Upper lobe of left lung (tissue), 6 donors: ENCODE measurements at regions not wholly inside any gene's neighbourhood (a gene's known extent, or its start where the extent isn't known, plus 50 kb on each side); places are given as distances from the start of the nearest gene placed in this dataset.
A peak's percentile ranks its signal among the peaks of the same experiment; 100 is the strongest.

Source experiments
- ATAC-seq, 2 donors: fragments of 200-7000 bp; cut with Tn5 transposase; one replicate each; pipeline ENCODE4 v1.9.1; 2022; ENCODE audit warnings: mild to moderate bottlenecking in 2 of 2, moderate library complexity in 2 of 2; ENCODE audit not compliant: low FRiP score in 2 of 2
- DNase-seq, 2 donors: peaks; one replicate each; pipeline ENCODE4 v3.0.0-alpha.2; 2019 to 2020
- H3K27ac ChIP-seq, 4 donors: fragments of 200-600 bp; sonication (generic); one replicate each; pipeline ENCODE4 v1.5.1; 2016 to 2019
- H3K27me3 ChIP-seq, 4 donors: fragments of 200-600 bp; sonication (generic); one replicate each; pipeline ENCODE4 v1.5.1; 2017 to 2019
- H3K36me3 ChIP-seq, 4 donors: fragments of 200-600 bp; sonication (generic); one replicate each; pipeline ENCODE4 v1.5.1; 2016 to 2019
- H3K4me1 ChIP-seq, 4 donors: fragments of 200-600 bp; sonication (generic); one replicate each; pipeline ENCODE4 v1.5.1; 2018 to 2019
- H3K4me3 ChIP-seq, 4 donors: fragments of 200-600 bp; sonication (generic); one replicate each; pipeline ENCODE4 v1.5.1; 2017 to 2019; ENCODE audit warnings: mild to moderate bottlenecking in 2 of 4, moderate library complexity in 1 of 4
- H3K9me3 ChIP-seq, 4 donors: fragments of 200-600 bp; sonication (generic); one replicate each; pipeline ENCODE4 v1.5.1; 2018 to 2019
- CTCF ChIP-seq, 6 experiments: fragments of 450-650 bp in 4 of 6; fragments of 200-600 bp in 2 of 6; sonication (generic) in 2 of 6; IDR thresholded peaks; one replicate each; pipeline ENCODE4 v1.5.1; 2016 to 2019; ENCODE audit warnings: antibody characterized with exemption in 6 of 6
- EP300 ChIP-seq, 4 donors: sonication (generic); formaldehyde crosslinking; IDR thresholded peaks; one replicate each; pipeline ENCODE4 v1.5.1; 2017; ENCODE audit warnings: antibody characterized with exemption in 4 of 4, control low read depth in 2 of 4
- POLR2A ChIP-seq, 4 donors: fragments of 450-650 bp; IDR thresholded peaks; one replicate each; pipeline ENCODE4 v1.5.1; 2016 to 2017; ENCODE audit warnings: antibody characterized with exemption in 4 of 4, mild to moderate bottlenecking in 2 of 4
- POLR2AphosphoS5 ChIP-seq, 2 donors: sonication (generic); formaldehyde crosslinking; IDR thresholded peaks; one replicate each; pipeline ENCODE4 v1.5.1; 2017; ENCODE audit warnings: antibody characterized with exemption in 2 of 2
- WGBS, 2 donors: methylation state at CpG; one replicate each; pipeline ENCODE4 v1.1.5; 2017 to 2018; 5-methylcytosine and 5-hydroxymethylcytosine counted together
- donor health status: DM: no; HTN: no; CAD: no; lungs with moderate emphysema.
- donor health status: DM: no; HTN: yes; CAD: no; lungs with severe emphysema.

- WGBS, 2 donors: 42 to 50% methylated on average over 3 of the region's 3 CpGs
- no peak overlapping the region for H3K4me3 ChIP-seq
- H3K9me3 ChIP-seq: no peaks in the 10 kb centered on the region
- ATAC-seq: no peak
- TF ChIP-seq POLR2AphosphoS5 (IDR thresholded peaks at IDR 0.05): no peak
- TF ChIP-seq CTCF (IDR thresholded peaks at IDR 0.05): no peak
- no peak for TF ChIP-seq POLR2A (IDR thresholded peaks at IDR 0.05)
- no peak for TF ChIP-seq EP300 (IDR thresholded peaks at IDR 0.05)
- H3K36me3 ChIP-seq: no peaks in the 10 kb centered on the region
- H3K4me1 ChIP-seq: no peaks in the 10 kb centered on the region
- H3K27ac ChIP-seq: no peak overlapping the region
- DNase-seq: no peak
- H3K27me3 ChIP-seq: no peaks in the 10 kb centered on the region
These were observed 55.0 kb downstream of the SOX4 start for GRCh38 chr6:21648475-21649050.

- TF ChIP-seq POLR2AphosphoS5 (IDR thresholded peaks at IDR 0.05): no peak
- no peak for TF ChIP-seq CTCF (IDR thresholded peaks at IDR 0.05)
- no peak for TF ChIP-seq EP300 (IDR thresholded peaks at IDR 0.05)
- no peak for TF ChIP-seq POLR2A (IDR thresholded peaks at IDR 0.05)
- 67 to 73% methylated on average over 4 of the region's 4 CpGs for WGBS, 2 donors
- Histone ChIP-seq H3K27ac (no peak overlapping the region), H3K4me1 (no peaks in the 10 kb centered on the region), H3K4me3 (no peak overlapping the region), H3K36me3 (no peaks in the 10 kb centered on the region), H3K27me3 (no peaks in the 10 kb centered on the region), H3K9me3 (no peaks in the 10 kb centered on the region)
- no peak for DNase-seq
- no peak for ATAC-seq
These were observed 59.8 kb downstream of the SOX4 start for GRCh38 chr6:21653323-21653722.

GRCh38 chr6:21653905-21654304, 60.4 kb downstream of the SOX4 start:
- no peak overlapping the region for H3K4me3 ChIP-seq
- DNase-seq (no peak), ATAC-seq (no peak)
- H3K36me3 ChIP-seq: no peaks in the 10 kb centered on the region
- H3K27me3 ChIP-seq: no peaks in the 10 kb centered on the region
- WGBS, 2 donors: 67 to 74% methylated on average over 7 of the region's 7 CpGs
- H3K27ac ChIP-seq: no peak overlapping the region
- H3K4me1 ChIP-seq: no peaks in the 10 kb centered on the region
- no peak for TF ChIP-seq EP300 (IDR thresholded peaks at IDR 0.05)
- TF ChIP-seq POLR2A (IDR thresholded peaks at IDR 0.05): no peak
- no peak for TF ChIP-seq POLR2AphosphoS5 (IDR thresholded peaks at IDR 0.05)
- TF ChIP-seq CTCF (IDR thresholded peaks at IDR 0.05): no peak
- no peaks in the 10 kb centered on the region for H3K9me3 ChIP-seq

- H3K9me3 ChIP-seq: no peaks in the 10 kb centered on the region
- no peaks in the 10 kb centered on the region for H3K4me1 ChIP-seq
- TF ChIP-seq POLR2A (IDR thresholded peaks at IDR 0.05) (no peak), POLR2AphosphoS5 (IDR thresholded peaks at IDR 0.05) (no peak), EP300 (IDR thresholded peaks at IDR 0.05) (no peak), CTCF (IDR thresholded peaks at IDR 0.05) (no peak)
- no peak for ATAC-seq
- no peak overlapping the region for H3K4me3 ChIP-seq
- no peaks in the 10 kb centered on the region for H3K36me3 ChIP-seq
- DNase-seq: no peak
- no peak overlapping the region for H3K27ac ChIP-seq
- no peaks in the 10 kb centered on the region for H3K27me3 ChIP-seq
- 99 to 100% methylated on average over 2 of the region's 2 CpGs for WGBS, 2 donors
These were observed 60.8 kb downstream of the SOX4 start for GRCh38 chr6:21654361-21654760.

GRCh38 chr6:21663966-21664313, 70.4 kb downstream of the SOX4 start:
- TF ChIP-seq POLR2AphosphoS5 (IDR thresholded peaks at IDR 0.05): no peak
- no peak for TF ChIP-seq CTCF (IDR thresholded peaks at IDR 0.05)
- no peak for TF ChIP-seq POLR2A (IDR thresholded peaks at IDR 0.05)
- no peak for TF ChIP-seq EP300 (IDR thresholded peaks at IDR 0.05)
- Histone ChIP-seq H3K27ac (peak overlapping the region in 2 of 4 donors; percentile 19 to 22), H3K27me3 (peaks cover 0 to 24% (median 16%) of the 10 kb centered on the region in 4 donors)

More at GRCh38 chr6:21663966-21664313, 70.4 kb downstream of the SOX4 start:
- H3K4me1 ChIP-seq: peaks cover 22 to 35% (median 31%) of the 10 kb centered on the region in 4 donors
- no peaks in the 10 kb centered on the region for H3K9me3 ChIP-seq
- DNase-seq (no peak), ATAC-seq (no peak)
- peak overlapping the region in 3 of 4 donors; percentile 36 to 51 (median 48) for H3K4me3 ChIP-seq
- WGBS, 2 donors: 65 to 67% methylated on average over 9 to 10 of the region's 10 CpGs
- H3K36me3 ChIP-seq: no peaks in the 10 kb centered on the region
